Heart left ventricle (tissue), 13 donors: ENCODE measurements at regions not wholly inside any gene's neighbourhood (a gene's known extent, or its start where the extent isn't known, plus 50 kb on each side); places are given as distances from the start of the nearest gene placed in this dataset.

Experiments
- CTCF ChIP-seq, 12 donors: fragments of 200-600 bp; sonication (generic) in 4 of 12; IDR thresholded peaks; one replicate each; pipeline versions ENCODE4 v1.5.0 to v1.8.0; 2018 to 2022; ENCODE audit warnings: antibody characterized with exemption in 12 of 12, mild to moderate bottlenecking in 5 of 12
- POLR2A ChIP-seq, 2 donors: fragments of 450-650 bp; IDR thresholded peaks; one replicate each; pipeline ENCODE4 v1.6.1; 2017; ENCODE audit warnings: antibody characterized with exemption in 2 of 2, mild to moderate bottlenecking in 2 of 2, moderate library complexity in 2 of 2
- donor health status: ischemic (EF 13 %, LVEDD 7.1; RV severe dilation, severe dysfunction).
- donor health status: DM: no; HTN: yes; CAD: no.
- donor health status: DM: no; HTN: no; CAD: no.
- donor health status: ischemic (EF 25% LVEDD 6.9; RV normal size, moderate dysfunction).
- donor health status: ischemic (EF 25% LVEDD 5.7; RV mildly dilated, moderate dysfunction).
- donor health status: ischemic (EF 35%, LVEDD 5.7; RV mildly dilated, moderate dysfunction).
- donor health status: nonischemic (EF 11% LVEDD 7.7; RV severe dilation, severe dysfunction).
- donor health status: DM: yes; HTN: yes; CAD: no.
- donor health status: PGD.
- donor health status: ischemic (EF 29% LVEDD 5.4; RV normal size, mild dysfunction).
- donor health status: nonischemic (EF 23%, LVEDD 6.1; RV moderate dilation, normal function).

GRCh38 chr2:176777262-176777661, 435.3 kb upstream of the HNRNPA3 start:
- TF ChIP-seq POLR2A (IDR thresholded peaks at IDR 0.05) = no peak
- no peak for TF ChIP-seq CTCF (IDR thresholded peaks at IDR 0.05)
